Right kidney (tissue), 1 donor: ENCODE measurements at regions not wholly inside any gene's neighbourhood (a gene's known extent, or its start where the extent isn't known, plus 50 kb on each side); places are given as distances from the start of the nearest gene placed in this dataset.
"Not testable (repeated sequence)": the region's sequence is repeated elsewhere in the genome, so short reads cannot be mapped to it uniquely, and the experiment has no call there.

ENCODE experiments used
- DNase-seq: peaks from one replicate; pipeline ENCODE4 v3.0.0-alpha.2; 2016

GRCh38 chr2:153299809-153300208 is 178.8 kb downstream of the RPRM start:
- DNase-seq = no peak

- no peak for DNase-seq
Observed at GRCh38 chr2:153299217-153299616, 179.3 kb downstream of the RPRM start.

DNA sequence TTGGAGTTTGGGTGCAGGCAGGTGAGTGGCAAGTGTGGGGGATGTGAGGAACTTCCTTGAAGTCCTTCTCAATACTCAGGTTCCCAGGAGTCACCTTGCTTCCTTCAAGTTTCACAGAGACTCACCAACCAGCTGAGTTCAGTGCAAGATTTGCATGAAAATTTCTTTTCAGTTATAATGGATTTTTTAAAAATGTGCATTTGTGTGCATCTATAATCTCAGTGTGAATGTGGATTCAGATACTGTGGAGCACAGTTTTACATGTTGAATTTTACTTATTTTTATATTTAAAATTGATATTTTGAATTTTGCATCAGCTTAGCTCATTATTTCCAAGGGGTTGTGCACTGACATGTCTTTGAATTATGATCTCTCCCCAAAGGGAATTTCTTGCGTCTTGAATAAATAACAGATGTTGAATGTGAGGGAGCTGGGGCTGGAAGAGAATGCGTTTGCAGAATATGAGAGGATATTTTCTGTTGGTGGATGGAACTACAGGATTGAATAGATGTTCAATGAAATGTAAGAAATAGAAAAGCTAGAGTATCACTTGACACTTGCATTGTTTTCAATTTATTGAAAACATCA is 184.3 kb downstream of the RPRM start:
- no peak for DNase-seq

DNA sequence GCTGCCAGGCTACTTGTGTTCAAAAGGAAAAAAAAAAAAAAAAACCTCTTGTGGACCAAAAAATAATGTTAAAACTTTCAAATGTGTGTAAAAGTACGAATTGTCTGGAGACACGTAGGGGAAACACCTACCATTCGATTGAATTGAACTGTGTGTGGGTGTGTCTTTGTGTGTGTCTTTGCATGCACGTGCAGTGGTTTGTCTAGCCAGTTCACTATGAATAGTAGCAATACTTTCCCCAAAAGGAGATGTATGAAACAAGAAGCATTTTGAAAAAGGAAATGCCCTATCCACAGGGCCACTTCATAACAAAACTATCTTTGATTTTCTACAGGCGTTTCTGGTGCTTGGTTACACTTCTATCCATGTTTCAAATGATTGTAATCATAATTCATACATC is 186.8 kb downstream of the RPRM start:
- no peak for DNase-seq

DNA sequence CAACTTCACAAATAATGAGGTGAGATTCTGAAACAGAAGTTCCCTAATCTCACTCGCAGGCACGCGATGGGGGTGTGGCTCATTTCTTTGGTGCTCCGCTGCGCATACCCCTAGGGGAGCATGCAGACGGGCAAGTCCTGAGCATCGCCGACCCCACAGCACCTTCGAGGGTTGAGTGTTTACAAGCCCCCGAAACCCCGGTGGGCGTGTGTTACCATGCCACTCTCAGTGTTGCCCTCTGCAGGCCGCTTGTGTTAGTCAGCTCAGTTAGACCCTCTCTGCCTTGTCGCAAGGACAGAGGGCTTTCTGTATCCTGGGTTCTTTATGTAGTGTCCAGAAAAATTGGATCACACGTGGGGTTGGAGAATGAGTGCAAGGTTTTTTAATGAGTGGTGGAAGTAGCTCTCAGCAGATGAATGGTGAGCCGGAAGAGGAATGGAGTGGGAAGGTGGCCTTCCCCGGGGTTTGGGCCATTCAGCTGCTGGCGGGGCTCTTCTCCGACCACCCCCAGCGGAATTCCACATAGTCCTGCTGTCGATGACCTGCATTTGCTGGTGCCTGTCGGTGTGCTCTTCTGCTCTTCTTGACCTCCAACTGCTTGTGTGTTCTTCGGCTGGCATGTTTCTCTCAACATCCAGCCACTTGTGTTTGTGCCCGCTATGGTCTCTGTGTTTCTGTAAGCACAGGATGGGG is 191.3 kb downstream of the RPRM start:
- no peak for DNase-seq

DNA sequence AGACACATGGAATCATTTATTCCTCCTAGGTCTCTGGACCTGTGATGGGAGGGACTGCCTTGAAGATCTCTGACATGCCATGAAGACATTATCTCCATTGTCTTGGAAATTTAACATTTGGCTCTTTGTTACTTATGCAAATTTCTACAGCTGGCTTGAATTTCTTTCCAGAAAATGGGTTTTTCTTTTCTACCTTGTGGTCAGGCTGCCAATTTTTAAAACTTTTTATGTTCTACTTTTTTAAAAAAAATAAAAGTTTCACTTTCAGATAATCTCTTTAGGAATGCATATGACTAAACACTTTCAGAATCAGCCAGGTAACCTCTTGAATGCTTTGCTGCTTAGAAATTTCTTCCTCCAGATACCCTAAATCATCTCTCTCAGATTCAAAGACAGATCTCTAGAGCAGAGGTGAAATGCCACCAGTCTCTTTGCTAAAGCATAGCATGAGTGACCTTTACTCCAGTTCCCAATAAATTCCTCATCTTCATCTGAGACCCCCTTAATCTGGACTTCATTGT is 209.6 kb downstream of the RPRM start:
- DNase-seq = no peak

DNA sequence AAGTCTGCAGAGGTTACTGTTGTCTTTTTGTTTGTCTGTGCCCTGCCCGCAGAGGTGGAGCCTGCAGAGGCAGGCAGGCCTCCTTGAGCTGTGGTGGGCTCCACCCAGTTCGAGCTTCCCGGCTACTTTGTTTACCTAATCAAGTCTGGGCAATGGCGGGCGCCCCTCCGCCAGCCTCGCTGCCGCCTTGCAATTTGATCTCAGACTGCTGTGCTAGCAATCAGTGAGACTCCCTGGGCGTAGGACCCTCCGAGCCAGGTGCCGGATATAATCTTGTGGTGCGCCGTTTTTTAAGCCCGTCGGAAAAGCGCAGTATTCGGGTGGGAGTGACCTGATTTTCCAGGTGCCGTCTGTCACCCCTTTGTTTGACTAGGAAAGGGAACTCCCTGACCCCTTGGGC is 221.7 kb downstream of the RPRM start:
- not testable (repeated sequence) for DNase-seq

- not testable (repeated sequence) for DNase-seq
Observed at GRCh38 chr2:153246636-153247035, 231.9 kb downstream of the RPRM start.

GRCh38 chr2:153235516-153235915 is 243.0 kb downstream of the RPRM start:
- no peak for DNase-seq

DNA sequence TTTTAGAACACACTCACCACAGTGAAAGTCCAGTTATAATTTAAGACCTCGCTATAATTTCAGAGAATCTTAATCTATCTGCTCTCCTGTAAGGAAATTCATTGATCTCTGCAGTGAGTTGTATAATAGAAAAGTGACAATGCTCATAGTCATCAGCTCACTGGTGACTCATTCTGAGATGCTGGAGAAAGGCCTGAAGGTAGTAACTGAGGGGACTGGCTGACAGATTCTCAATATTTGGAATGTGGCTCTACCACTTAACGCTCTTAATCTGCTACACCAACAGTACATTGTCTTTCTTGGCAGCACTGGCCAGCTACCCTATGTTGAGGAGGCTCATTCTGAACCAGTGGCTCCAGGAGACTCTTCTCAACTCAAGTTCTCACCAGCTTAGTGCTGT is 246.1 kb downstream of the RPRM start:
- DNase-seq = no peak

DNA sequence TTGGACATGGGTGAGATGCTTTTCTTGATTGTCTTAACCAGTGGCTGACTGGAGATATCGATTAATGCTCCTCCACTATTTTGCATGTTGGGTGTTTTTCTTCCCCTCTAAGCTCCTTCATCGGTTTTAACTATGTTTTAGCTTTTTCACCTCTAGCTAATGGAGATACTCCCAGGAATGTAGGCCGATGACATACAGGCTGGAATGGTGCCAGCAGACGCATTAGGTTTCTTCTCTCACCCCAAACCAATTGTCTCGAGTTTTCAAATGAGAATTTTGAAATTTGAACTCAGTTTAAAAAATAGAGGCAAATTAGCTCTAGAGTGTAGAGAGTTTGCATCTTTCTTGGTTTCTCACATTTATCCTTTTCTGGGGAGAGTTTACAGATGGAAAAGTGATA is 247.6 kb downstream of the RPRM start:
- no peak for DNase-seq

GRCh38 chr2:153228904-153229303 is 249.7 kb downstream of the RPRM start:
- DNase-seq = no peak

GRCh38 chr2:153227981-153228380 is 250.6 kb downstream of the RPRM start:
- no peak for DNase-seq

- DNase-seq = no peak
Observed at GRCh38 chr2:153222231-153223165, 256.1 kb downstream of the RPRM start.

DNA sequence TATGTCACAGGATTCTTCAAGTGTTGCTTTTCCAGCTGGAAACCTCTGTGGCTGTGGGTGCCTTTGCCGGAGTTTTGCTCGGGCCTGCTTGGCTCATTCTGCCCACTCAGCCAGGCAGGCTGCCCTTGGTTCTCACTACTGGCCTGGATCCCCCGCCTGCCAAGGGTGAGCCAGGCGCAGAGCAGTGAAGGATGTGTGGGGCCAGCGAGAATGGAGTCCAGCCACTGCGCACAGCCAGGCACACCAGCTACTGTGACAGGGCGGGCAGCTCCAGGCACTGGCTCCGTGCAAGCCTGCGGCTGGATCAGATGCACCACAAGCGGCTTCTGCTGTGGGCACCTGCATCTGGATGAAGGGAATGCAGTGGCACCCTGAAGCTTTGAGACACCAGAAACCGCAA is 257.1 kb downstream of the RPRM start:
- no peak for DNase-seq

DNA sequence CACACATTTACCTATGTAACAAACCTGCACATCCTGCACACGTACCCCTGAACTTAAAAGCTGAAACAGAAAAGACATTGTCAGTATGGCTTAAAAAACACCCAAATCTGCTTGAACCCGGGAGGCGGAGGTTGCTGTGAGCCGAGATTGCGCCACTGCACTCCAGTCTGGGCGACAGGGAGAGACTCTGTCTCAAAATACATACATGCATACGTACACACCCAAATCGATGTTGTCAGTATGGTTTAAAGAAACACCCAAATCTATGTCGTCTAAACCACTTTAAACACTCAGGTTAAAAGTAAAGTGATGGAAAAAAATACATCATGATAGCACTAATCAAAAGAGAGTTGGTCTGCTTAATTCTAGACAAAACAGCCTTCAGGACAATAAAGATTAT is 257.5 kb downstream of the RPRM start:
- no peak for DNase-seq

DNA sequence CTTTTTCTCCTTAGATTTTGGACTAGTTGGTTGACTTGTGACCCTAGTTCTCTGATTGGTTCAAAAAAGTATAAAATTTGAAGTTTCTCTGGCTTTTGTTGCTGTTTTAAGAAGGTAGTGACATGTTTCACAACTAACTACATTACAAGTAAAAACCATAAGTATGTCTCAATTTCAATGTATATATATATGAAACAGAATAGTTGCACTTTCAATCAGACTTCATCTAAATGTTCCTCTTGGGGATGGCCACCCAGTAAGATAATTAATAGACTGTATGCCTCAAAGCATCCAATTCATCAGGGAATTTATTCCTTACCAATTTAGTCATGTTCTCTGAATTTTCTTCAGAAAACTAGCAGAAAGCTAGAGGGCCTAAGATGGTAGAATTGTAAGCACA is 259.7 kb downstream of the RPRM start:
- no peak for DNase-seq

GRCh38 chr2:153214337-153214736 is 264.2 kb downstream of the RPRM start:
- DNase-seq = no peak

DNA sequence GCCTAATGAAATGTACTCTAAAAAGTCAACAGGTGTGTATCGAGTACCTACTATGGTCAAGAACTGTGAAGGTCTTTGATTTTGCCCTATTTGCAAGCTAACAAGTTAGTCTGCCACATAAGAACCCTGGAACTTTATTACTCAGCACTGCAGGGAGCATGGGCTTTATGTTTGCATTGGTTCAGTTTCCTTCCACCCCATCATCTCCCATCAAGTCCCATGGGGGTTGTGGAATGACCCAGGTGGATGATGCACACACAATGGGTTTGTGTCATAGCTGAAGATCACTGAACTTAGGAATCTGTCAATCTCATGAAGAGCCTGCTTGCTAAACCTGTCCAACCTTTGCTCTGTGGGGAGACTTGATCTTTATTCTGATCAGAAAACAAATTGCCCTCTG is 265.5 kb downstream of the RPRM start:
- no peak for DNase-seq

DNA sequence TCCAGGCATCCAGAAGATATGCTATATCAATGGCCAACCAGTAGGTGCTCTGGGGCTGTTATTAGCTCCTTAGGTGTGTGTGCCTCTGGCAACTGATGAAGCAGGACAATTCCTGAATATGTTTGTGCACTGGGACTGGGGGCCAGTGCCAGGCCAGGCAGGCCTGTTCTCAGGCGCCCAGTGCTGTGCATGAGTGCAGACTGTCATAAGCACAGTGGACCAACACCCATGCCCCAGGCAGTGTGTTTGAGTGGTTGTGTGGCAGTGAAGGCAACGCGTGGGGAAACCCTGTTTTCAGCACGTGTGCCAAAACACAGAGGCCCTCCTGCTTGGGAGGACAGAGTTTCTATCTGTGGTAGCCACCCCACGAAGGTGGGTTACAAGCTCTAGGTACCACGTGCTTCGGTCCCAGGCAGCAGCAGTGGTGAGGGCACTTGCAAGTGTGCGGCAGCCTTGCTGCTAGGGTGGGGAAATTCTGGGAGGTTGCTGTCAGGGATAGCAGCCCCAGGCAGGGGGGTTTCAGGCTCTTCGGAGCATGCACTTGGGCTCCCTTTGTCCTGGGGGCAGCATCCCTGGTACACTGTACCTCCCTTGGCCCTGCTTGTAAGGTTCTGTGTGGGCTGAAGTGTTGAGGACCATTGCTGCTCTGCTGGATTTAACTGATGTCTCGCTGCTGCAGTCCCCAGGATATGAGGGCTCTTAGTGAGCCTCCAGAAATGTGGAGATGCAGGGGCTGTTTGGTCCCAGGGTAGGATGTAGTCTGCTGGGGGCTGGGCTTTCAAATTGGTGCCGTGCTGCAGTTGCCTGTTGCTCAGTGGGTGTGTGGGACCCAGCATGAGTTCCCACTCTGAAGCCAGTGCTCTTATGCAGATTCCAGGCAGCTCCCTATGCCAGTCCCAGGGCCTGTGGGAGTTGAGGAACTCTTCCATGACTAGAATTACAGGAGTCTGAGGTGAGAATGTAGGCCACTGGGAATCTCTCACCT is 280.9 kb downstream of the RPRM start:
- DNase-seq = no peak

GRCh38 chr2:153196378-153197058 is 282.0 kb downstream of the RPRM start:
- DNase-seq = no peak
